HG03139 (cell line): ENCODE measurements at regions not wholly inside any gene's neighbourhood (a gene's known extent, or its start where the extent isn't known, plus 50 kb on each side); places are given as distances from the start of the nearest gene placed in this dataset.
"Not testable (repeated sequence)": the region's sequence is repeated elsewhere in the genome, so short reads cannot be mapped to it uniquely, and the experiment has no call there.

Experiments
- ATAC-seq: cut with Tn5 transposase; IDR thresholded peaks from one replicate; pipeline ENCODE4 v1.9.1; 2021; ENCODE audit not compliant: unreplicated experiment

DNA sequence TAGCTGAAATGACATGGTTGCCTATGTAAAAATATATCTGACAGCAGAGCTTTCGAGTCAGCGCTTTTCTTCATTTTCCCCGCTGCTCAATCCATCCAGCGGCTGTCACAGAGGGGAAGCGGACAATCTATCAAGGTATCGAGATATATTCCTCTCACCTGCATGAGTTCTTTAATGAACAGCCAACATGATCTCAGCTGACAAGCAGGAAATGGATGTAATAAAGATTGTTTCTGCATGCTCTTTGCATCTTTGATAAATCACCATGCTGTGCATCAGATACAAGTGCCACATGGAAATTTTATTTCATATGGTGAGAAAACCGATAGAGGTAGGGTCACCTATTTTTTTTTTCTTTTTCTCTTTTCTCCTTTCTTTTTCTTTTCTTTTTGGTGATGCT is 602.3 kb upstream of the MMS22L start:
- ATAC-seq, result no peak

DNA sequence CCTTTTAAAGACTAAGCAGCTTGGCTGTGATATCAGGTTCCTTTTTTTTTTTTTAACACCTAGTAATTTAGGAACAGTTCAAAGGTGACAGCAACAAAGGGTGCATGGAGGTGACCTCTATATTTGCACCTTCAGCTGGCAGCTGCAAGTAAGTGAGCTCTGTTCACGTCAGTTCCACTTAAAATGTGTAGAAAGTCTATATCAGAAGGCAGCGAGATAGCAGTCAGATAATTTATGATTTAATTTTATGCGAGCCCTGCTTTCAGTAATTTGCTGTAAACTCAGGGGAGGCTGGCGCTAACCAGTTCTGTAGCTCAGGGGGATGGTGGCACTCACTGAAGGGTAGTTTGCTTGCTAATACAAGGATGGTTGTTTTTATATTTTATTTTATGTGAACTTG is 602.8 kb upstream of the MMS22L start:
- no peak for ATAC-seq

DNA sequence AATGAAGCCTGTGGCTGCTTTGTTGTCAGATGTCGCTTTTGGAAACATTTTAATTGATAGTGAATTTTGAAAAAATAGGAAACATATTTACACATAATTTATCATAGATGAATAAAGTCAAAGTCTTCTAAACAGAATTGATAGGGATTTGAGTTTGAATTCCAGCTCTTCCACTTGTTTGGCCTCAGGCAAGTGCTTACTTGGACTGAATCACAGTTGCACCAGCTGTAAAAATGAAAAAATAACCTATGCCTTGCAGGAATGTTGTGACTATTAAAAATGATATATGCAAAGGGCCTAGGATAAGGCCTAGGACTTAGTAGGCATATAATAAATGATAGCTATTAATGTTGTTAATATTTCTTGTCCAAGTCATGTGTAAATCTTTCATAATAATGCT is 618.5 kb upstream of the MMS22L start:
- no peak for ATAC-seq

GRCh38 chr6:97909380-97909779 is 626.4 kb upstream of the MMS22L start:
- ATAC-seq, result no peak

- ATAC-seq, result no peak
Observed at GRCh38 chr6:97913721-97914120, 630.7 kb upstream of the MMS22L start.

DNA sequence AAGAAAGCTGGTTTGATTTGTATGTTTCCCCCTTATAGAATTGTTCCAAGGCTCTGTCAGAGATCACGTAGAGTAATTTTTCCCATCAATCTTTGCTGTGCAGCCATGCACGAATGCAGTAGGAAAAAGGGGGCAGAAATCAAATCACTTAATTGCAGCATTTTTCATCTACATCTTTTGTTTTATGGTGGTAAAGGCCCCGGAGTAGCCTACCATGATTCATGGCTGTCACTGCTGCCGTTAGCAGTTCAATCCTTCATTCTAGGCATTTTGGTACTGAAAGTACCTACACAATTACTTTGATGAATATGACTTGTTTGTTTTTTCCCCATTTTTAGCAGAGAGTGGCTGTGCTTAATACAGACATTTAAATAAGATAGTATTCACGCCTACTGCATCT is 631.9 kb upstream of the MMS22L start:
- no peak for ATAC-seq

DNA sequence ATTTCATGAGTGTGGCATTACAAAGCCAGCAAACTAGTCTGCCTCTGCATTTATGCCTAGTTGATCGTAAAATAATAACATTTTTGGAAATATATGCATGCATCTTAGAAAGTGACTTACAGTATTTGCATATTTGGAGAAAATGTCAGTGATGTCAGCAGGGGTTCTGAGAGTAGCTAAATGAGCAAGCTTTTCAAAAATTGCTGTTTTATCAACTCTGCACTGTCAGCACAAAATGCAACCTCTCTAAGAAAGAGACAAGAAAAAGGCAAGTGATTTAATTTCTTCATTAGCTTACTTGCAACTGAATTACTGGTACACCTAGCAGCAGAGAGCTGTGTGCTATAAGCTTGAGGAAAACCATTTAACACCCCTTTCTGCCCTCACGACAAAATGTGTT is 632.5 kb upstream of the MMS22L start:
- ATAC-seq, result no peak

- no peak for ATAC-seq
Observed at GRCh38 chr6:97917369-97917768, 634.4 kb upstream of the MMS22L start.

- no peak for ATAC-seq
Observed at GRCh38 chr6:97919046-97919445, 636.0 kb upstream of the MMS22L start.

DNA sequence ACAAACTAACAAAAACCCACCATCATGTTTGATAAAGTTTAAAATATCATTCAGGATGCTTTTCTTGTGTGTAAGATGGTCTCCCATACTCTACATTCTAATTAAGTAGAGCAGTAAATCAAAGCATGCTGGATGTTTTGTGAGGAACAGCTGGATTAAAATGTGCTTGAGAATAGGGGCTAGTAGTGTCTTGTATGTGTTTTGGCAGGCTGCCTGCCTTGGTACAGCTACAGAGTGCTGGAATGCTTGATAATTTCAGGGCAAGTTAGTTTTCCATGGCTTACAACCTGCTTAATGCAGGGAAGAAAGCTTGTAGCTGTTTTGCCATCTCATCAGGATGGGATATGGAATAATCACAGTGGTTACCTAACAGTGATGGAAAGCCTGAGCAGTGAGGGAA is 636.6 kb upstream of the MMS22L start:
- no peak for ATAC-seq

GRCh38 chr6:97923249-97923648 is 640.2 kb upstream of the MMS22L start:
- ATAC-seq, result no peak

- ATAC-seq, result no peak
Observed at GRCh38 chr6:97925504-97925903, 642.5 kb upstream of the MMS22L start.

- ATAC-seq, result no peak
Observed at GRCh38 chr6:97939440-97940168, 656.6 kb upstream of the MMS22L start.

DNA sequence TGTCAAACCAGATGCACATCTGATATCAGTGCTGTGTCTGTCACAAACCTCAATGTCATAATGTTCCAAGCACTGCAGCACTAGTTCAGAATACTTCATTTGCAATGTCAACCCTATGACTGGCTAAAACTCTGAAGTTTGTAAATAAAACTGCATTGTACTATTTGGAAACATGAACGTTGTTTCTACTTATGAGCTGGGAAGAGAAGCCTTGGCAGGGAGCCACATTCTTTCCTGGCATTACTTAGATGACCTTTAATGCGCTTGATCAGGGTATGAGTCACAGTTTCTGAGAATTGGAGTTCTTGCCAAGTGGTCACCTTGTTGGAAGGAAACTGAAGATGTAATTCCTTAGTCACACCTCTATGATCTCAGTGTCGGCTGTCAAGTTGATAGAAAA is 664.8 kb upstream of the MMS22L start:
- ATAC-seq, result no peak

GRCh38 chr6:97958134-97958533 is 675.1 kb upstream of the MMS22L start:
- ATAC-seq, result no peak

- ATAC-seq, result no peak
Observed at GRCh38 chr6:97963193-97963592, 680.2 kb upstream of the MMS22L start.

GRCh38 chr6:97969065-97969464 is 686.0 kb upstream of the MMS22L start:
- no peak for ATAC-seq

DNA sequence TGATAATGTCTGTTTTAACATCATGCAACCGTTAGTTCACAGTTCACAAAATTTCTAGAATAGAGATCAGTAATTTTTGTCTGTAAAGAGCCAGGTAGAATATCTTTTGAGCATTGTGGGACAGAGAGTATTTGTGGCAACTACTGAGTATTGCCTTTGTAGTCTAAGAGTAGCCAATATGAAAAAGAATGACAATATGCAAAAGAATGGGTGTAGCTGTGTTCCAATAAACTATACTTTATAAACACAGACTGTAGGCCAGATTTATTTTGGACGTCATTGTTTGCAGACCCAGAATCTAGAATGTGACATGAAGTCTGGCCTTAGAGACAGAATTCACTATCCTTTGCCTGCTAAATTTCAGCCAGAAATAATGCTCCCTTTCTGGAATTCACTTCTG is 694.1 kb upstream of the MMS22L start:
- ATAC-seq, result no peak

- ATAC-seq, result no peak
Observed at GRCh38 chr6:97978855-97979271, 695.8 kb upstream of the MMS22L start.

- ATAC-seq, result not testable (repeated sequence)
Observed at GRCh38 chr6:97979285-97979684, 696.3 kb upstream of the MMS22L start.

DNA sequence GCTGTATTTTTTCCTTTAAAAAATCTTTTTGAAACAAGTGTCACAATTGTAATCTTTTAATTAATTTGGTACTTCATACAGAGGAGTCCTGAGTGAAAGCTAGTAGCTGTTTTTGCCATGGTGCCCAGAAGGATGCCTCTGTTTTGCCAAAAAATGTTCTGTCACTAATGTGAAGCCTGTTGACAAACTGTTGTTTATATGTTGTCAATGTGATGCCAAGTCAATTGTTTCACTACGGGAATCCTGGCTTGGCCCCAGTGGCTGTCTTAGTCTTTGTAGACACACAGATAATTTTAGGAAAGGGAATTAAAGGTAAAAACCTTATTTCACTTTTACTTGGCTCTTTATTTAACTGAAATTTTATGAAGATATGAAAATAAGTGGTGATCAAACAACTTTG is 706.4 kb upstream of the MMS22L start:
- no peak for ATAC-seq

GRCh38 chr6:97995158-97995557 is 712.1 kb upstream of the MMS22L start:
- no peak for ATAC-seq

- ATAC-seq, result no peak
Observed at GRCh38 chr6:98002678-98003077, 719.7 kb upstream of the MMS22L start.
